Body of pancreas (tissue), 4 donors: ENCODE measurements at regions not wholly inside any gene's neighbourhood (a gene's known extent, or its start where the extent isn't known, plus 50 kb on each side); places are given as distances from the start of the nearest gene placed in this dataset.

Experiments used
- POLR2A ChIP-seq, 3 donors: fragments of 450-650 bp; IDR thresholded peaks; one replicate each; pipeline ENCODE4 v1.6.1; 2016; ENCODE audit warnings: antibody characterized with exemption in 3 of 3, mild to moderate bottlenecking in 2 of 3
- TF ChIP-seq, protein P1 (sequence below), 7 experiments: fragments of 450-650 bp in 4 of 7; fragments of 200-600 bp in 3 of 7; sonication (generic) in 3 of 7; IDR thresholded peaks; one replicate each; pipeline ENCODE4 v1.5.1; 2016 to 2019; ENCODE audit warnings: antibody characterized with exemption in 7 of 7

DNA sequence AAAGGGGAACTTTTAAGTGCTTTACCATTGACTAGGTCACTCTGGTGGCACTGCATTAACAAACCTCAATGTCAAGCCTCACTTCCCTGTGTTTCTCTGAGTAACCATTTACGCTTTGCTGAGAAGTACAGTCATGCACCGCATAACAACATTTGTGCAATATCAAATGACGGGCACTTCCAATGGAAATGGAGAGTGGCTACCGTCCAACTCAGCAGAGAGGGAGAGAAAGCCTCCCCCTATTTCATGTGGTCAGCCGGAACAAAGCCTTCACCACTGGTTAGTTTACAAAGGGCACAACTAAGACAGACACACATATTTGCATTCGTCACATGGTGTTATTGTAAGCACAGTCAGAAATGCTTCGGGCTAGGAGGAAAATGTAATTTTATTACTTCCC lies 117.3 kb downstream of the RASSF10 start:
- TF ChIP-seq, protein P1, sequence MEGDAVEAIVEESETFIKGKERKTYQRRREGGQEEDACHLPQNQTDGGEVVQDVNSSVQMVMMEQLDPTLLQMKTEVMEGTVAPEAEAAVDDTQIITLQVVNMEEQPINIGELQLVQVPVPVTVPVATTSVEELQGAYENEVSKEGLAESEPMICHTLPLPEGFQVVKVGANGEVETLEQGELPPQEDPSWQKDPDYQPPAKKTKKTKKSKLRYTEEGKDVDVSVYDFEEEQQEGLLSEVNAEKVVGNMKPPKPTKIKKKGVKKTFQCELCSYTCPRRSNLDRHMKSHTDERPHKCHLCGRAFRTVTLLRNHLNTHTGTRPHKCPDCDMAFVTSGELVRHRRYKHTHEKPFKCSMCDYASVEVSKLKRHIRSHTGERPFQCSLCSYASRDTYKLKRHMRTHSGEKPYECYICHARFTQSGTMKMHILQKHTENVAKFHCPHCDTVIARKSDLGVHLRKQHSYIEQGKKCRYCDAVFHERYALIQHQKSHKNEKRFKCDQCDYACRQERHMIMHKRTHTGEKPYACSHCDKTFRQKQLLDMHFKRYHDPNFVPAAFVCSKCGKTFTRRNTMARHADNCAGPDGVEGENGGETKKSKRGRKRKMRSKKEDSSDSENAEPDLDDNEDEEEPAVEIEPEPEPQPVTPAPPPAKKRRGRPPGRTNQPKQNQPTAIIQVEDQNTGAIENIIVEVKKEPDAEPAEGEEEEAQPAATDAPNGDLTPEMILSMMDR (IDR thresholded peaks at IDR 0.05) = no peak
- TF ChIP-seq POLR2A (IDR thresholded peaks at IDR 0.05) = no peak
